DOHH2 (cell line): ENCODE measurements at regions not wholly inside any gene's neighbourhood (a gene's known extent, or its start where the extent isn't known, plus 50 kb on each side); places are given as distances from the start of the nearest gene placed in this dataset.

Source experiments
- H3F3A ChIP-seq: fragments of 200-600 bp; sonication (generic), shearing (Covaris generic); 2 replicates; pipeline ENCODE4 v1.6.0; 2016; ENCODE audit warnings: antibody characterized with exemption, mild to moderate bottlenecking; ENCODE audit not compliant: control insufficient read depth, insufficient read depth
- H3K27ac ChIP-seq: fragments of 200-600 bp; sonication (generic); 2 replicates; pipeline ENCODE4 v1.5.1; 2014; ENCODE audit warnings: low read depth, mild to moderate bottlenecking, low read length, moderate library complexity
- H3K27me3 ChIP-seq: fragments of 200-600 bp; sonication (generic); 2 replicates; pipeline ENCODE4 v1.6.1; 2014; ENCODE audit warnings: mild to moderate bottlenecking, low read length, mixed read lengths; ENCODE audit not compliant: control insufficient read depth
- H3K36me3 ChIP-seq: fragments of 200-600 bp; sonication (generic); 2 replicates; pipeline ENCODE4 v1.6.1; 2014; ENCODE audit warnings: mild to moderate bottlenecking, low read length, moderate library complexity, mixed read lengths; ENCODE audit not compliant: control insufficient read depth
- H3K4me1 ChIP-seq: fragments of 200-600 bp; sonication (generic); 2 replicates; pipeline ENCODE4 v1.6.1; 2014; ENCODE audit warnings: mild to moderate bottlenecking, low read length, mixed read lengths; ENCODE audit not compliant: control insufficient read depth
- H3K4me2 ChIP-seq: fragments of 200-600 bp; sonication (generic); 2 replicates; pipeline ENCODE4 v1.6.0; 2014; ENCODE audit warnings: mild to moderate bottlenecking, low read length, moderate library complexity
- H3K4me3 ChIP-seq: fragments of 200-600 bp; sonication (generic); 2 replicates; pipeline ENCODE4 v1.5.1; 2014; ENCODE audit warnings: mild to moderate bottlenecking, low read length, mixed read lengths
- H3K79me2 ChIP-seq: fragments of 200-600 bp; sonication (generic); 2 replicates; pipeline ENCODE4 v1.6.1; 2014; ENCODE audit warnings: mild to moderate bottlenecking, low read length, mixed read lengths; ENCODE audit not compliant: control insufficient read depth
- H3K9me2 ChIP-seq: fragments of 200-600 bp; sonication (generic); replicated peaks from 2 replicates; pipeline ENCODE4 v1.6.1; 2014; ENCODE audit warnings: mild to moderate bottlenecking, low read length, mixed read lengths; ENCODE audit not compliant: control insufficient read depth
- H3K9me3 ChIP-seq: fragments of 200-600 bp; sonication (generic); 2 replicates; pipeline ENCODE4 v1.6.1; 2014; ENCODE audit warnings: antibody characterized with exemption, low read length, mixed read lengths; ENCODE audit not compliant: control insufficient read depth, insufficient read depth
- H4K20me1 ChIP-seq: fragments of 200-600 bp; sonication (generic); 2 replicates; pipeline ENCODE4 v1.6.0; 2014; ENCODE audit warnings: low read depth, mild to moderate bottlenecking, antibody characterized with exemption, low read length, moderate library complexity; ENCODE audit not compliant: control insufficient read depth, insufficient read depth
- EZH2phosphoT487 ChIP-seq: fragments of 200-600 bp; sonication (generic); IDR thresholded peaks from 2 replicates; pipeline ENCODE4 v1.6.1; 2017; ENCODE audit warnings: borderline replicate concordance, mild to moderate bottlenecking, antibody characterized with exemption, low read length, moderate library complexity, mixed read lengths
- TF ChIP-seq, protein P1 (sequence below): fragments of 200-600 bp; sonication (generic); IDR thresholded peaks from one replicate; pipeline ENCODE4 v1.5.1; 2014; ENCODE audit warnings: antibody characterized with exemption, mild to moderate bottlenecking, low read depth, low read length; ENCODE audit not compliant: poor library complexity, severe bottlenecking

DNA sequence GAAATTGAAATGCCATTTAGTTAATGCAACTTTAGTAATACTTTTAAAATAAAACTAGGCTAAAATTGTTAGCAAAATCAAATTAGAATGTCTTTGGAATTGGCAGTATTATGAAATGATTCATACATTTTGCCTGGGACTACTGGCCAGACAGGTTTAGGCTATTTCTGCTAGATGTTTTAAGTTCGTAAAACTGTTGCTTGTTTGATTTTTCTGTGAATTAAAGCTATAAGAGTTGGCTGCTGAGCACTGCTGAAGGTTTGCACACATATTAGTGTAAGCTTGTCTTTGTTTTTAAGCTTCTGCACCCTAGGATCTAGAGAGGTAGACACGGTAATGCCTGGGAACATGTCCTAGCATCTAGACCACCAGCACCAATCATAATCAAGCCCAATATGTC, 1094.6 kb upstream of the ADGRL4 start:
- Histone ChIP-seq H3K4me1 (no peaks in the 10 kb centered on the region), H4K20me1 (no peaks in the 10 kb centered on the region), H3K27me3 (no peaks in the 10 kb centered on the region), H3K4me2 (no peak overlapping the region), H3K9me3 (no peaks in the 10 kb centered on the region), H3K36me3 (no peaks in the 10 kb centered on the region), H3F3A (no peaks in the 10 kb centered on the region), H3K27ac (no peak overlapping the region), H3K79me2 (no peaks in the 10 kb centered on the region), H3K9me2 (no peaks in the 10 kb centered on the region), H3K4me3 (no peak overlapping the region)
- TF ChIP-seq EZH2phosphoT487, result no peak
- TF ChIP-seq, protein P1, sequence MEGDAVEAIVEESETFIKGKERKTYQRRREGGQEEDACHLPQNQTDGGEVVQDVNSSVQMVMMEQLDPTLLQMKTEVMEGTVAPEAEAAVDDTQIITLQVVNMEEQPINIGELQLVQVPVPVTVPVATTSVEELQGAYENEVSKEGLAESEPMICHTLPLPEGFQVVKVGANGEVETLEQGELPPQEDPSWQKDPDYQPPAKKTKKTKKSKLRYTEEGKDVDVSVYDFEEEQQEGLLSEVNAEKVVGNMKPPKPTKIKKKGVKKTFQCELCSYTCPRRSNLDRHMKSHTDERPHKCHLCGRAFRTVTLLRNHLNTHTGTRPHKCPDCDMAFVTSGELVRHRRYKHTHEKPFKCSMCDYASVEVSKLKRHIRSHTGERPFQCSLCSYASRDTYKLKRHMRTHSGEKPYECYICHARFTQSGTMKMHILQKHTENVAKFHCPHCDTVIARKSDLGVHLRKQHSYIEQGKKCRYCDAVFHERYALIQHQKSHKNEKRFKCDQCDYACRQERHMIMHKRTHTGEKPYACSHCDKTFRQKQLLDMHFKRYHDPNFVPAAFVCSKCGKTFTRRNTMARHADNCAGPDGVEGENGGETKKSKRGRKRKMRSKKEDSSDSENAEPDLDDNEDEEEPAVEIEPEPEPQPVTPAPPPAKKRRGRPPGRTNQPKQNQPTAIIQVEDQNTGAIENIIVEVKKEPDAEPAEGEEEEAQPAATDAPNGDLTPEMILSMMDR, result no peak

DNA sequence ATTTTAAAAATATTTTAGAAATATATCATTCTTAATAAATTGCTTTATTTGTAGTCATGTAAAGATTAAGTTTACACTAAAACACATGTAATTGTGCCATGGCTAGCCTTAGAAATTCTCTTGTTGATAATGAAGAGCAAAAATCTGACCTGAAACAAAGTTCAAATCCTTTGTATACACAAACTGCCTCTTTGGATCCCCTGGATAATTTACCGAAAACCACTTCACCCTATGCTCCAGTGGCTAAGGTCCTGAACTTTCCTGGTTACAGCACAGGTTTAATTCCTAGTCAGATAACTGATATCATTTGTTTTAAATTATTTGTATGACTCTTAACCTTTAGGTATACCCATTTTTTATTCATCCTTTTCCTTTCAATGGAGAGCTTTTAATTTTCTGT, 1093.2 kb upstream of the ADGRL4 start:
- Histone ChIP-seq H3K4me1 (no peaks in the 10 kb centered on the region), H3K9me3 (no peaks in the 10 kb centered on the region), H3F3A (no peaks in the 10 kb centered on the region), H3K4me3 (no peak overlapping the region), H3K4me2 (no peak overlapping the region), H3K27ac (no peak overlapping the region), H3K79me2 (no peaks in the 10 kb centered on the region), H3K27me3 (no peaks in the 10 kb centered on the region), H4K20me1 (no peaks in the 10 kb centered on the region), H3K36me3 (no peaks in the 10 kb centered on the region), H3K9me2 (no peaks in the 10 kb centered on the region)
- no peak for TF ChIP-seq EZH2phosphoT487
- TF ChIP-seq, protein P1, result no peak

DNA sequence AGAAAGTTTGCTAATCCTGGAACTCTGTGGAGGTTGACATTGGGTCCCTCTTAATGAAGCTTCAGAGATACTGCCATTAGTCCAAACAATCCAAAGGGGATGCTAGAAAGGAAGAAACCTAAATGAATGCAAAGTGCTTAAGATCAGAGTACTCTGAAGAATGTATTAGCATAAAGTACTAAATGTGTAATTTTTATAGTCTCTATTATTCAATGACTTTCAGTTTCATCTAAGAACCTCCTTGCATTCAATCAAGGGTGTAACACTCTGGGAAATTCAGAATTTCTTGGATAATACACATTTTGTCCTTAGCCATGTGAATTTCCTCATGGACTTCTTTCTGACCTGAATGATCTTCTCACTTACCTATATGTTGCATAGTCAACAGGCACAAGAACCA, 1078.5 kb upstream of the ADGRL4 start:
- H3K27ac ChIP-seq, result no peak overlapping the region
- H3K9me2 ChIP-seq, result no peaks in the 10 kb centered on the region
- H3K36me3 ChIP-seq, result no peaks in the 10 kb centered on the region
- H3K4me1 ChIP-seq, result no peaks in the 10 kb centered on the region
- no peaks in the 10 kb centered on the region for H3K9me3 ChIP-seq
- no peaks in the 10 kb centered on the region for H3K79me2 ChIP-seq
- no peak for TF ChIP-seq EZH2phosphoT487
- no peaks in the 10 kb centered on the region for H4K20me1 ChIP-seq
- no peaks in the 10 kb centered on the region for H3F3A ChIP-seq
- H3K27me3 ChIP-seq, result no peaks in the 10 kb centered on the region
- no peak overlapping the region for H3K4me2 ChIP-seq
- H3K4me3 ChIP-seq, result no peak overlapping the region

DNA sequence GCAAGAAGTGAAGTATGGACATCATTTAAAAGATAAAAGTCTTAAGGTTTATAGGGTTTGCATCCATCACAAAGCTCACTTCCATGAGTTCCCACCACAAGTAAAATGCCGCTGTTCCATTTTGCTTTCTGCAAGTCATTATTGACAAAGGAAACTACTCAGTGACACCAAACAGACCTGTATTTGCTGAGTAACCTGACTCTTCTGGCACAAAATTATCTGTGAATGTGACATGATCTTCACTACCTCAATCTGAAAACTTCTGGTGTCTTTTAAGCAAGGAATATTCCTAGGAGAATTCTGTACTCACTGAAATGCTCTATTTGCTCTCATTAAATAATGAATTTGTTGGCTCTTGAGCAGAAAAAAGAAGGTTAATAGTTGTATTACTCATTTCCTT, 1077.4 kb upstream of the ADGRL4 start:
- Histone ChIP-seq H4K20me1 (no peaks in the 10 kb centered on the region), H3F3A (no peaks in the 10 kb centered on the region), H3K4me2 (no peak overlapping the region), H3K9me3 (no peaks in the 10 kb centered on the region), H3K36me3 (no peaks in the 10 kb centered on the region), H3K27ac (no peak overlapping the region), H3K4me3 (no peak overlapping the region), H3K27me3 (no peaks in the 10 kb centered on the region), H3K9me2 (no peaks in the 10 kb centered on the region), H3K79me2 (no peaks in the 10 kb centered on the region), H3K4me1 (no peaks in the 10 kb centered on the region)
- no peak for TF ChIP-seq EZH2phosphoT487
- TF ChIP-seq, protein P1, result no peak
